ENCODE measurements at regions not wholly inside any gene's neighbourhood (a gene's known extent, or its start where the extent isn't known, plus 50 kb on each side); places are given as distances from the start of the nearest gene placed in this dataset.

DNA sequence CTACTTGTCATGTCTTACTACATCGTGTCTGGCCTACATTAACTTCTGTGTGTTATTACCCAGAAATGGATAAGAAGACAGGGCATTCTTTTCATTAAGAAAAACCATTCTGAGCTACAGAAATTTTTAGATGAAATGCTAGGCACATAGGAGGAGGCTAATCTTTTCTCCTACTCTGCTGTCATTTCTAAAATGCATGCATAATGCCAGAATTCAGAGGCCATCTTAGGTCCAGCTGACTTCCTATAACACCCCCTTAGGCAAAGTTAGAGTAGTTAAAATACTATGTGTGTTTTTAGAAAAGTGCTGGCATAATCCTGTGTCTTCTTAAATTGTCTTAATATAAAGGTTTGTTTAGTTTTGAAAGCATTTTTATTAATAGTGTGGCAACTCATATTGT is 352.6 kb downstream of the CSNK1G3 start:
- Histone ChIP-seq H3K9me3 (no peaks in the 10 kb centered on the region), H3K4me1 (no peaks in the 10 kb centered on the region), H3K27me3 (replicated peaks in 1 of 7) (no peaks in the 10 kb centered on the region), H3K36me3 (no peaks in the 10 kb centered on the region), H3K4me3 (no peak overlapping the region), H3K27ac (no peak overlapping the region)
- TF ChIP-seq POLR2A (IDR thresholded peaks at IDR 0.05) (no peak), POLR2AphosphoS5 (IDR thresholded peaks at IDR 0.05) (no peak)
- intact Hi-C loops (cut with DNase I; ENCODE audit: low total_unique reads): no loop called here
- whole genome bisulfite sequencing, 5 donors: 69 to 89% (median 86%) methylated on average over 1 of the region's 1 CpG
- DNase-seq: no peak

DNA sequence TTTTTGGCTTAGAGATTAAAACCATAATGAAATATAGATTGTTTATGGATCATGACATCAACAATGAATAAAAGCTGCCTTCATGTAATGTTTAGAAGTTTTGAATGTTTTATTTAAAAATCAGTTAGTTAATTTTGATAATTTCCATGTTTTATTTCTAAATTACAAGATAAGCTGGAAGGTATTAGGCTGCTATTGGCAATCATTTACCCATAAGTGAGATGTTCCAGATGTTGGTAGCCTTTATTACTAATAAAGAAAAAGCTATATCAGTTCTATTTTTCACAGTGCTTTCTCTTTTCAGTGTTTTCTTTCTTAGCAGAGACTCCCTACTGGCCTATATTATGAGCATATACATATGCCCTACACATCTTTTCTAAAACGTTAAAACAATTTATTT is 347.0 kb downstream of the CSNK1G3 start:
- Histone ChIP-seq H3K36me3 (no peaks in the 10 kb centered on the region), H3K9me3 (no peaks in the 10 kb centered on the region), H3K27ac (no peak overlapping the region), H3K4me1 (no peaks in the 10 kb centered on the region), H3K4me3 (no peak overlapping the region), H3K27me3 (replicated peaks in 1 of 7) (no peaks in the 10 kb centered on the region)
- no peak for DNase-seq
- 73 to 93% (median 81%) methylated on average over 1 of the region's 1 CpG for WGBS, 5 donors
- intact Hi-C loops (cut with DNase I; ENCODE audit: low total_unique reads): no loop called here
- TF ChIP-seq POLR2A (IDR thresholded peaks at IDR 0.05) (no peak), POLR2AphosphoS5 (IDR thresholded peaks at IDR 0.05) (no peak)
- TF ChIP-seq, protein P1, sequence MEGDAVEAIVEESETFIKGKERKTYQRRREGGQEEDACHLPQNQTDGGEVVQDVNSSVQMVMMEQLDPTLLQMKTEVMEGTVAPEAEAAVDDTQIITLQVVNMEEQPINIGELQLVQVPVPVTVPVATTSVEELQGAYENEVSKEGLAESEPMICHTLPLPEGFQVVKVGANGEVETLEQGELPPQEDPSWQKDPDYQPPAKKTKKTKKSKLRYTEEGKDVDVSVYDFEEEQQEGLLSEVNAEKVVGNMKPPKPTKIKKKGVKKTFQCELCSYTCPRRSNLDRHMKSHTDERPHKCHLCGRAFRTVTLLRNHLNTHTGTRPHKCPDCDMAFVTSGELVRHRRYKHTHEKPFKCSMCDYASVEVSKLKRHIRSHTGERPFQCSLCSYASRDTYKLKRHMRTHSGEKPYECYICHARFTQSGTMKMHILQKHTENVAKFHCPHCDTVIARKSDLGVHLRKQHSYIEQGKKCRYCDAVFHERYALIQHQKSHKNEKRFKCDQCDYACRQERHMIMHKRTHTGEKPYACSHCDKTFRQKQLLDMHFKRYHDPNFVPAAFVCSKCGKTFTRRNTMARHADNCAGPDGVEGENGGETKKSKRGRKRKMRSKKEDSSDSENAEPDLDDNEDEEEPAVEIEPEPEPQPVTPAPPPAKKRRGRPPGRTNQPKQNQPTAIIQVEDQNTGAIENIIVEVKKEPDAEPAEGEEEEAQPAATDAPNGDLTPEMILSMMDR (IDR thresholded peaks at IDR 0.05 in 8 of 11, conservative IDR thresholded peaks at IDR 0.05 in 3 of 11): no peak

DNA sequence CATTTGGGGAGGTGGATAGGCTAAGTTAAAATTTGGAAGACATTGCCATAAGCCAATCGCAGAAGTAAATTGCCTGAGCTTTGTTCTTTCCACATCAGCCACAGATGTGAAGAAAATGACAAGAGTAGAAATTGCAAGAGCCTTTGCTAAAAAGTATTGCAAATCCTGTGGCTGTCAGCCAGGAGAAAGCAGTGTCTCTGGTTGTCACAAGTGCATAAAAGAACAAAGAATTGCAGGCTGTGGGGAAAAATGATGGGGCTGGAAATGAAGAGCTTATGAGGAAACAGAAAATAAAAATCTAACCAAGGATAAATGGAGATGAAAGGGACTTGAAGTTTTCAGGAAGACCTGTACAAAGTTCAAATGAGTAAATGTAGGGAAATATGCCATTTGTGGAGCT is 344.8 kb downstream of the CSNK1G3 start:
- intact Hi-C loops (cut with DNase I; ENCODE audit: low total_unique reads): no loop called here
- H3K27me3 ChIP-seq (replicated peaks in 1 of 7): no peaks in the 10 kb centered on the region
- 71 to 89% (median 81%) methylated on average over 1 of the region's 1 CpG for WGBS, 5 donors
- TF ChIP-seq POLR2A (IDR thresholded peaks at IDR 0.05) (no peak), POLR2AphosphoS5 (IDR thresholded peaks at IDR 0.05) (no peak)
- TF ChIP-seq, protein P1 (IDR thresholded peaks at IDR 0.05 in 8 of 11, conservative IDR thresholded peaks at IDR 0.05 in 3 of 11): no peak
- H3K9me3 ChIP-seq: peaks cover 0 to 11% (median 4%) of the 10 kb centered on the region in 8 donors
- no peaks in the 10 kb centered on the region for H3K4me1 ChIP-seq
- H3K36me3 ChIP-seq: no peaks in the 10 kb centered on the region
- no peak for DNase-seq
- no peak overlapping the region for H3K27ac ChIP-seq
- H3K4me3 ChIP-seq: no peak overlapping the region

DNA sequence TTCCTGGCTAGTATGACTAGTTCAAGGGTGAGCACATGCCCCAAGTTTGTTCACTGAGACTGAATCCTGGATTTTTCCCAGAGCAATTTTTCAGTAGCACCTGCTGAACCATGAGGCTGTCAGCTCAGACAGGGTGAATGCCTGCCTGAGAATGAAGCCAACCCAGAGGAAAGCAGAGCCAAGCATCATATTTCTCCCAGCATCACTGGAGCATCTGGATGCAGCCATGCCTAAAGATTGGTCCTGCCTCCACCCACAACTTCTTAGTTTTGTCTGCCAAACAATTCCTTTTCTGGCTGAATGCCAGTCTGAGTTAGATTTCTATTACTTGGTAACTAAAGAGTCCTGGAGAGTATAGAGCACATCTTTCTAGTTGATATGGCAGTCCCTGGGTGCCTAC is 343.6 kb downstream of the CSNK1G3 start:
- no peak for DNase-seq
- H3K27me3 ChIP-seq (replicated peaks in 1 of 7): no peaks in the 10 kb centered on the region
- H3K27ac ChIP-seq: no peak overlapping the region
- intact Hi-C loops (cut with DNase I; ENCODE audit: low total_unique reads): no loop called here
- TF ChIP-seq, protein P1 (IDR thresholded peaks at IDR 0.05 in 8 of 11, conservative IDR thresholded peaks at IDR 0.05 in 3 of 11): no peak
- TF ChIP-seq POLR2A (IDR thresholded peaks at IDR 0.05): no peak
- no peak for TF ChIP-seq POLR2AphosphoS5 (IDR thresholded peaks at IDR 0.05)
- H3K36me3 ChIP-seq: no peaks in the 10 kb centered on the region
- no peak overlapping the region for H3K4me3 ChIP-seq
- no peaks in the 10 kb centered on the region for H3K4me1 ChIP-seq
- peaks cover 0 to 21% (median 10%) of the 10 kb centered on the region in 8 donors for H3K9me3 ChIP-seq

Measured in spleen (tissue), 11 donors.